IPS-11a (cell line): ENCODE measurements at regions not wholly inside any gene's neighbourhood (a gene's known extent, or its start where the extent isn't known, plus 50 kb on each side); places are given as distances from the start of the nearest gene placed in this dataset.

Source experiments
- H3K4me3 ChIP-seq: one replicate; pipeline ENCODE4 v1.5.1; 2013; ENCODE audit warnings: low read depth, low read length, control low read depth

DNA sequence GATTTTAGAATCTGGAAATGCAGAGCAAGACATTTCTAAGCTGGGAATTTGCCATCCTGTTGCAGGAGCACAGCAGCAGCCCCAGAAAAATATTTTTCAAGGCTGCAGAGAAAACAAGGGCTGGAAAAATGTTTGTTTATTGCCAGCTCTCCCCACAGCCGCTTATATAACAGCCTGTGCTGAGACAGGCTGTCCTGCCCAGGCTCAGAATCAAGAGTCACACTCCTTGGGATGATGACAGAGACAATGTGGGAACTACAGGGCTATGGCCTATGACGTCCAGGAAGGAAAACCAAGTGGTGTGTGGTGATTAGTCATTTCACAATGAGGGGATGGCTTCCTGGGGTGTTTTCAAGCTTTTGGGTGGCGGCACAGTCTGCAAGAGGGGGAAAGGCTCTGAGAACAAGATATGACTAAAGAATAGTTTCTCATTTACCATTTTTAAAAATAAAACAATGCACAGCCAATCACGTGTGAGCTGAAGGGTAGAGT lies 136.3 kb upstream of the SERP2 start:
- H3K4me3 ChIP-seq = no peak overlapping the region

DNA sequence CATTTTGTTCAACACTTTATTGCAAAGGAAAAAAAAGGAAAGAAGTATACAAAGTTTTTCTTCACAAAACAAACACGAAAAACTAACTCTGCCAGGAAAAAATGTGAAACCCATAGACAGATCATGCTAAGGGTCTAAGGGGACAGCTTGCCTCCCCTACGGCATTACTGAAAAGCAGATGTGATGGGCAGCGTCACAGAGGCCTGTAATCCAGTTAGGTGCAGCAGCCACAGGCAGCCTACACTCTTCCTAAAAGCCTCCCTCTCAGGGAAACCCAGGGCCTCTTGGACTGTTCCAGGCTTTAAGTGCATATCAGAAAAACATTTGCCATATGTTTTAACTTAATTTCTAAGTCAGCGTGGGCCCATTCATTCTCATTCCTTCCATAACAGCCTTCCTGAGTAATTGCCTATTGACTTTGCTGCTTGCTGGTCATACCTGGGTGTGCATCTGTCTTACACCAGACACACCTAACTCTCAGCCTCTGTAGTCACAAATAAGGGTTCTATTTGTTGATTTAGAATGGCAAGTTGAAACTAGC lies 135.7 kb upstream of the SERP2 start:
- H3K4me3 ChIP-seq = no peak overlapping the region

DNA sequence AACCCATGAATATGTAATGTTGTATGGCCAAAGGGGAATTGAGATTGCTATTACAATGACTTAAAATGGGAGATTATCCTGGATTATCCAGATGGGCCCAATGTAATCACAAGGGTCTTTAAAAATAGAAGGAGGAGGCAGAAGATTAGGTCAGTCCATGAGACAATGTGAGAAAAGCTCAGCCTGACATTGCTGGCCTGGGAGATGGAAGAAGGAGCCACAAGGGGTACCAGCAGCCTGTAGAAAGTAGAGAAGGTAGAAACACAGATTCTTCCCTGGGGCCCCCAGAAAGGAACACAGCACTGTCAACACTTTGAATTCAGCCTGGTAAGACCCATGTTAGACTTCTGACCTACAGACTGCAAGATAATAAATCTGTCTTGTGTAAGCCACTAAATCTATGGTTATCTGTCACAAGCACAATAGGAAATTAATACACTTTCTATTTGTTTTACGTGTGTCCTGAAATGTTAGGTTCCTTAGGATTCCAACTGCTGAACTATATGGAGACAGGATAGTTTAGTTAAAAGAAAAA lies 132.9 kb upstream of the SERP2 start:
- H3K4me3 ChIP-seq = no peak overlapping the region

DNA sequence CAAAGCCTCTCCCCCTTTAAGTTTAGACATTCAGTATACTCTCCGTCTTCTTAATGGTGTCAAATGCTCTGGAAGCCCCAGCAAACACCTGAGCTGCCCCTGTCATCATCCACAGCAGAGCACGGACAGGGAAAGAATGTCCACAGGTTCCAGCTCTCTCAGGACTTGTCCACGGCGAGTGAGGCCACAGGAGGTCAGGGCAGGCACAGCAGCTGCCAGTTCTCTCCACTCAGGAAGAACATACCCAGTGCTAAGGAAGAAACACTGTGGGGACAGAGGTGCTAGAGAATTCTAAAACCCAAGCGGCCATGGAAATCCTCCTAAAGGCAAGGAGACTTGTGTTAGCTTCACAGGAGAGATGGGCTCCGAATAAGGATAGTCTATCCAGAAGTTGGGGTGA lies 132.0 kb upstream of the SERP2 start:
- no peak overlapping the region for H3K4me3 ChIP-seq

DNA sequence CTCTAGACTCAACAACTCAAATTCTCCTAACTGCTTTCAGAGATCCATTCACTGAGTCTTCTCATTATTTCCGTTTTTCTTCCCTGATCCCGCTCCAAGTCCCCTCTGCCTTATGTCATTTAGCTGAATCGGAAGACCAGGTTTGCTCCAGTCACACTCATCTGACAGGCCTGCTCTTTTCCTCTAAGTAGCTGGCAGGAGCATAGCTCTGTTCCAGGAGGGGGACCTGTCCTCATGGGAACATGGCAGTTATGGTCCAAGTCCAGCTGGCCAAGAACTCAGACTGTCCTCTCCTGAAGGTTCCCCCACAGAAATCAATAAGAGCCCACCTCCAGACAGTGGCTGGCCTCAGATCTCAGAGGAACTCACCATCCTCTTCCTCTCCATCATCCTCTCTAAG lies 130.9 kb upstream of the SERP2 start:
- H3K4me3 ChIP-seq = no peak overlapping the region

DNA sequence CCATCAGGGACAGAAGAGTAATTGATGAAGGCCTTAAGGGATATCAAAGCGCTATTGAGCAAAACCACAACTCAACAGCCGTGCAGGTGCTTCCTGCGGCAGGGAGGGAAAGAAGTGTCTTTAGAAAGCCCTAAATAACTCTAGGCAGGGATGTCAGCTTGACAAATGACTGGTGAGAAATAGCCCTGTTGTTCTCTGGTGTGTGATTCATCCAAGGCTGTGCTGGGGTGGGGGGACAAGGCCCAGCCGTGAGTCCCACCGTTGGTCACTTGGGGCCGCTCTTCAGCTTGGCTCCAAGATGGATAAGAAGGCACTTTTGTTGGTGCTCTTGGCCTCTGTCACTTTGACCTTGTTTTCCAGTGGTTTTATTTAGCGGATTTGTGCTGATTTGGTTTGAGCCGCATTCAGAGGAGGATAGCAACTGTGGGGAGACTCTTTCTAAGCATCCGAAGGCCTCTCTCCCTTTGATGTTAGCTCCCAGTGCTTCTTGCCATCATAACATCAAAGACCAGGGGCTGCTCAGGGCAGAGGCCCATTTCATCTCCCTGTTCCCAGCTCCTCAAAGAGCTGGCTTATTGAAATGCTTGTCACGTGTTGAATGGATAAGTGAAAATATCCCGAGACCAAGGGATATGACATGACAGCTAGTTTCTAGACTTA lies 130.3 kb upstream of the SERP2 start:
- H3K4me3 ChIP-seq = no peak overlapping the region

DNA sequence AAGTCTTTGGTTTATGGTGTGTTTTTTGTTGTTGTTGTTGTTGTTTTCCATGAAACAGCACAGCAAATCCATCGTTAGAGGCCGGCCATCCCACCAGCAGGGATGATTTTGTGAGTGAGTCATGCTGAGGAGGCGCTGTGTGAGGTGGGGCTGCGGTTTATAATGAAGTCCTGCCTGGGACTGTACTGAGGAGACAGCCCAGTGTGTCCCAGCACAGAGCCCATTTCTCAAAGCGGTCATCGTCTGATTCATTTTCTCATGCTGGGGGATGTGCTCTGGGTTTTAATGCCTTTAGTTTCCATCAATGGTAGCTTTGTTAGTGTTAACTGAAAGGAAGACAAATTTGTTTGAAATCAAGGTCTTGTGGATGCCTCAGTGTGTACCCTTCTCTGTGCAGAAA lies 129.3 kb upstream of the SERP2 start:
- no peak overlapping the region for H3K4me3 ChIP-seq

DNA sequence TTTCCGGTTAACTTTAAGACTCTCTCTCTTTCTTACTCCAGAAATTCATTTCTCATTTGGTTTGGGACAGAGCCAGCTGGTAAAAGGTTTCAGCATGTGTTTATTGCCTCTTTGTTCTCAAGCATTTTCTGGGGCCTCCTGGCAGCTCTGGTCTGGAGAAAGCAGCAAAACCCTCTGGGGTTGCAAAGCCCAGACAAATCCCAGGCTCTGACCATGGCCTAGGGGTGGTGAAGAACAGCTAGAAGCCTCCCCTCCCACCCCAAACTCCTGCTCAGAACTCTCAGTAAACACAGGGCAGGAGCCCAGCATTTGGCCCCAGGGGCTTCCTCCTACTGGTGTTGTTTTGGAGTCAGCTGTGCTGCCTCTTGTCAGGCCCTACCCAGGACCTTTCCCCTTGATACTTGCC lies 124.2 kb upstream of the SERP2 start:
- H3K4me3 ChIP-seq = no peak overlapping the region

DNA sequence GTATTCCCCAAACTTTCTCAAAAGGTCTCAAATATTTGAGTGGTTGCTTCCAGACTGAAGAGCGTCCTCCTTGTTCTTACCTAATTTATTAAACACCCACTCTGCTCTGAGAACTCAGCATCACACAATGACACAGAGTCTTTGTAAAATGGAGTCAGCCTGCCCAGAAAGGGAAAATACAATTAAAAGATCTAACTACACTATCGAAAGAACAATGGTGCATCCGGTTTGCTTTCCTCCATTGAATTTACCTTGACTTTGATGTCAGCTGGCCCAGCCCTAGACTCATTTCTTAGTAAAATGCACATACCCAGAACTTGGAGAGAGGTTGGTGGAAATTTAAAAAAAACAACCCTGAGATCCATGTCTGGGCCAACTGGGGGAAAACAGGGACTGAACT lies 120.7 kb upstream of the SERP2 start:
- H3K4me3 ChIP-seq = no peak overlapping the region

DNA sequence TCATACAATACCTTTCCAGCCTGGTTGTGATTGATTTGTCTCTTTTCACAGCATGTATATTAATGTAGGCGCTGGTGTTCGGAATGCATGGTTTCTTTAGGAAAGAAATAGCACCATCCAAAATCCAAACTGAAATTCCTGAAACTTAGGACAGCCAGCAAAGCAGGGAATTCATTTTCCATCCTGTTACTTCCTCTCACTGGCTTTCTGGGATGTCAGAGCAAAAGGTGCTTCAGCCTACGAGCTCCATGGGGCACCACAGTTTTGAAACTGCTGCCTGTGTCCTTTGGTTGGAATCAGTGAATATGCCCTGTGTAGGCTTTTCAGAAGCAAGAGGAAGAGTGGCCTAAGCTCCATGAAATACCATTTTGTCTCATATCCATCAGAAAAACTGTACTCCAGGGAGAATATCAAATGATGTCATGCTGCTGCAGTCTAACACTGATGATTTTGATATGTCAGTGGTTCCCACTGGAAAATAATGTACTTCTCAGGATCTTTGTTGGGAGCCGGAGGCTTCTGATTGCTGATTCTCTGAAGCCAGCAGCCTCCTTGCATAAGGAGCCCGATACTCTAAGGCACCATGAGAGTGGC lies 117.8 kb upstream of the SERP2 start:
- H3K4me3 ChIP-seq = no peak overlapping the region

DNA sequence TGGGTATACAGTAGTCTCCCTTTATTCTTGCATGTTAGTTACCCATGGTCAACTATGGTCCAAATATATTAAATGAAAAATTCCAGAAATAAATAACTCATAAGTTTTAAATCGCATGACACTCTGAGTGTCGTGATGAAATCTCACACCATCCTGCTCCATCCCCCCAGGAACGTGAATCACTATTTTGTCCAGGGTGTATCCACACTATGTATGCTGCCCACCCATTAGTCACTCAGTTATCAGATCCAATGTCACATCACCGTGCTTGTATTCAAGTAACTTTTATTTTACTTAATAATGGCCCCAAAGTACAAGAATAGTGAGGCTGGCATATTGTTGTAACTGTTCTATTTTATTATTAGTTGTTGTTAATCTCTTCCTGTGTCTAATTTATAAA lies 115.8 kb upstream of the SERP2 start:
- no peak overlapping the region for H3K4me3 ChIP-seq

DNA sequence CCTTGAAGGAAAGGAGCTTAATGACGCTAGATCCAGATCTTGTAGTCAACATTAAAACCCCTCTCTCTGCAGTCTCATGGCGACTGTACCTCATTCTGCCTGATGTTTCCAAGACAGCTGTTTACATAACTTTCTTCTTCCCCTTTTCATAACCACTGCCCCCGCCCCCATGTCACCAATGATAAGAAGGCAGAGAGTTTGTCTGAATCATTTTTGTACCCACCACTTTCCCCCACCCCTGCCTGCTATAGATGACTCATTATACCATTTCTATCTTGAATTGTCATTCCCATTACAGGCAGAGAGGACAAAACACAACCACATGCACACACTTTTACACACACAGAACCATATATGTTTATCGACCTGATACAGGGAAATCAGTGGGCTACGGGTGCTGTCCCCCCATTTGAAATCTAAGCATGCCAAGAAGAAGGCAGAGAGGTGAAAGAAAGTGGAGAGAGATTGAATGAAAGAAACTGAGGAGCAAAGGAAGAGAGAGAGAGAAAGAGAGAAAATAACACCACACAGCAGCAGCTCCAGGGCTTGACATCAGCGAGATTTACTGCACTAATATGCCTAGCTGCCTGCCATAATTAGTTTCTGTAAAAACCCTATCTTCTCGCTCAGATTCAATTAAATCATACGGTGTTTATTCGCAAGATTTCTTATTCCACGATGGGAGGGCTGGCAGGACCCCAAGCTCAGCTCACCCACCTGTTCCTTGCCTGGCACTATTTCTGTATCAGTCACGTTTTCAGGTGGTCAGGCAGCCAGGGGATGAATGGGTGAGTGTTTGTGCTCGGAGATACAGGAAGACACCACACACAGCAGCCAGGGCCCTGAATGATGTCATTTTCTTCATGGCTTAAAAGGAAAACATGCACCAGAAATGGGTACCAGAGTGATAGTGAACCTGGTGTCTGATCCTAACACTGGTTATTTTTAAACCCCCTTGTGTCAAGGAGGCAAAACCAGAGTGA lies 114.3 kb upstream of the SERP2 start:
- H3K4me3 ChIP-seq = no peak overlapping the region

DNA sequence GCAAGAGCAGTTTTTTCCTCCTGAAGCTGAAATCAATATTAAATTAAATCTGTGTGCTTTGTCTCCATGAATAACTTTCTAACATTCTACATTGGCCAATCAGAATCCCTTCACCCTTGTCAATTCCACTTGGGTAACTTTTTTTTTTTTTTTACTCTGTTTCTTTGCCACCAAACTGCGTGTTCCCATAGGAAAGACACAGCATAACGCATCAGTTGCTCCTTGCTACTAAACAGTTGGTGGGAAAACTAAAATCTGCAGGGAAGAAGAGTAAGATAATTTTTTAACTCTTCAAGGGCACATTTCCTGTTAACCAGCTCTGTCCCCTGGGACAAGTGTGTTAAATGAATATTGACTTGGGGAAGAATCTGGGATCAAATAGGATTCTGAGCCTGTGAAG lies 113.3 kb upstream of the SERP2 start:
- no peak overlapping the region for H3K4me3 ChIP-seq

DNA sequence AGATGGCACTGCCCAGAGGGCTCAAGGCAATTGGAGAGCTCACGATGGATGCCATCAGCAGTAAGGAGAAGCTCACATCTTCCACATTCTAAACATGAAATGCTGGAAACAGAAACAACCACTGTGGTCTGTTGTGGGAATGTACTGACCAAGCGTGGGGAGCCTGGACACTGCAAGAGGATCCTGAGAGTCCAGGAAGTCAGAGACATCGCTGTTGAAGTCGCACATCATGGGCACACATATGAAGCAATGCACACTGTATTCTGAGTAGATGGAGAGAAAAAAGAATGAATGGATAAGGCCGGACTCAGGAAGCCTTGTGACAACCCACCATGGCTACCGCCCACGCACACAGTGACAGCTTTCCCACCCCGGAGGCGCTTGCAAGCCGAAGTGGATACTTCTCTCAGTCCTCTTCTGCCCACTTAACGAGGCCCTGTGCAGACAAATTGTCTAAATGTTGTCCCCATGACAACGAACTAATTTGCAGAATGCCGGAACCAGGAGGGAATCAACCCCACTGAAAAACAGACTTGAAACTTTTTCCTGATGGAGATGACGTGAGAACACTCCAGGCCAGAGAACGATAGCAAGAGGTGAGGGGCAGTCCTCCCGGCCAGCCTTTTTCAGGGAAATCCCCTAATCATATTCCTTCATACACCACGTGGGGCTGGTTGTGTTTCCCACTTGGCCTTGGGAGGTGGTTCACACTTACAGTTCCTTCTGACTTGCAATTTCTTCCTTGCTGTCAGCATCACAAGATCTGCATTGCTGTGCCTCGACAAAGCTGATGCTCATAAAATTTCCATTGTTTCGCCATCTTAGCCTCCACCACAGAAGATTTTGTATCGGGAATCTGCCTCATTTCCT lies 109.6 kb upstream of the SERP2 start:
- no peak overlapping the region for H3K4me3 ChIP-seq

DNA sequence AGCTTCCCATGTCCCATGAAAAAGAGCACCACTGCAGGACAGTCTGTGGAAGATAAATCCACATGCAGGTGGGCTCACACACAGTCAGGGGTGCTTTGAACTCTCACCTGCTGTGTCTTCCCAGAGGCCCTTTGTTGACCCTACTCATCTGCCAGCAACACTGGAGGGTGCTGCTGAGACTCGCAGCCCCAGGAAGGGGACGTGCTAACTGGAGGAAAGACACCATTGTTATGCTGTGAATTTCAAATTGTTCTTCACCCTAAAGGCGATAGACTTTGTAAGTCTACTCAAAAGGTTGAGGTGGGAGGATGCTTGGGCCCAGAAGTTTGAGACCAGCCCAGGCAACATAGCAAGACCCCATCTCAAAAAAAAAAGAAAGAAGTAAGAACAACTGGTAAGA lies 107.3 kb upstream of the SERP2 start:
- no peak overlapping the region for H3K4me3 ChIP-seq

DNA sequence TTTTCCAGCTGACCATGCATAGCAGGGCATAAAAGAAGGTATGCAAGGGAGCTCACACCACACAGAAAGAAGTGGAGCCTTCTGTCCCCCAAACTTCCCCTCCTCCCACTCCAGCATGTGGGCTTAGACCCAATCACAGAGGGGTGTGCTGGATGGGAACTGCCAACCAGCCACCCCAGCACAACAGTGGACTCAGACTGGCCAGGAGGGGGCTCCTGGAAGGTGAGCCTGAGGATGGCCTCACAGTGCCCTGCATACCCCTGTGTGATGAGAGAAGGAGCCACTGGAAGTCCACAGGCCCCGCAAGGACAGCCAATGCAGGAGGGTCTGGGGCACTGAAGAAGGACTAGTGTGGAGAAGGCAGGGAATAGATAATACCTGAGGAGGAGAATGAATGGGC lies 106.9 kb upstream of the SERP2 start:
- H3K4me3 ChIP-seq = no peak overlapping the region

DNA sequence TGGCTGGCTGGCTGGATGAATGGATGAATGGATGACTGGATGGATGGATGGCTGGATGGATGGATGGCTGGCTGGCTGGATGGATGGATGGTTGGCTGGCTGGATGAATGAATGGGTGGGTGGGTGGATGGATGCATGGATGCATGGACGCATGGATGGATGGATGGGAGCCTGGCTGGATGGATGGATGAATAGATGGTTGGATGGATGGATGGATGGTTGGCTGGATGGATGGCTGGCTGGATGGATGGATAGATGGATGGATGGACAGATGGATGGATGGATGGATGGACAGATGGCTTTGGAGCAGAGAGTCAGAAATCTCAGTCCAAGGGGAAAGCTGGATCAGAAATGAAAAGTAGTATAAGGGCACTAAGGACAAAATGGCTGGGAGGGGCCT lies 106.4 kb upstream of the SERP2 start:
- no peak overlapping the region for H3K4me3 ChIP-seq

DNA sequence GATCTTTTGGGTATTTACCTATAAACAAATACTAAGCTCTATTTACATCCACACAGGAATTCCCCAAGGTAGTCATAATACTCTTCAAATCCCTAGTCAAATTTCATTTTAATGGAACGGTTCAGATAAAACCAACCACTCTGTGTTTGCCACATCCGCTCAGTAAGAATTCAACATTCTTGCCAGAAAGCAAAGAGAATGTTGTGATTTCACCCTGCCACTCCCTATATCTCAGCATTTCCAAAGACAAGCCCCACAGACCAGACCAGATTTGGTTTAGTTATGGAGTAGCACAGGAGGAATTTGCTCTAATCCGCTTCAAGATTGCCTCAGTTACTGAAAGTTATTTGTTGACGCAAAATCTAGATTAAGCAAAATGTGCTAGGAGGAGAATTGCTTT lies 105.6 kb upstream of the SERP2 start:
- H3K4me3 ChIP-seq = no peak overlapping the region

DNA sequence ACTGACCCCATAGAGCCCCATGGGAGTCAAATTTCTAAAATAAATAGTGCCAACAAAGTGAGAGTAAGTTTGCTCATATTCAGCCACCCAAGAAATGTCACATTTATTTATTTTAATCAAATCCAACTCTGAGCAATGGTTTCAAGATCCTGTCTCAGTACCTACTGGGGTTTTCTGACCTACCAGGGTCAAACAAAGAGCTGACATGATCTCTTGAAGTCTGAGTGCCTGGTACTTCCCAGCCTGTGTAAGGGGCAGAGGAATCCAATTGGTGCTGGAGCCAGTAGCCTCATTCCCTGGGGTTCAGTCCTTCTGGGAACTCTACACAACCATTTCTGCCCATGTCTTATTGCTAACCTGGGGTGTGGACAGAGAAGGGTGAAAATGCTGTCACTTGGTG lies 104.6 kb upstream of the SERP2 start:
- H3K4me3 ChIP-seq = no peak overlapping the region

DNA sequence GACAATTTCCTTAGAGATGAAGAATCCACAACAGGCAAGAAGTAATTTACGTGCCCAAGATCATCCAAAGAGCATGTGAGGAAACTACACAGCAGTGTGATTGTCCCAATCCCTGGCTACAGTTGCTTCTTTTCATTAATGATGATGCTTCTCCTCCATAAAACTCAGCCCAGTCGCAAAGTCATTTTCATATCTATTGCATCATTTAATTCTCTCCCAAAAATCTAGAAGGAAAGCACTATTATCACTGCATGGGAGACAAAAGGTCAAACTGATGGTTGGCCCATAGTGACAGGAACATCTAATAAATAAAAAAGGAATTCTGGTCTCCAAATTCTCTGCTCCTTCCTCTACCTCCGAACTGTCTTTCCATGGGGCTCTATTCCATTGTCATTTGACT lies 103.5 kb upstream of the SERP2 start:
- H3K4me3 ChIP-seq = no peak overlapping the region
